Neural cell (in vitro differentiated cells): ENCODE measurements at regions not wholly inside any gene's neighbourhood (a gene's known extent, or its start where the extent isn't known, plus 50 kb on each side); places are given as distances from the start of the nearest gene placed in this dataset.

ENCODE experiments used
- H2AFZ ChIP-seq: fragments of 200-600, 300-800 bp; sonication (generic), shearing (Covaris generic); 2 replicates; pipeline ENCODE4 v1.6.0; 2014; ENCODE audit warnings: low read depth, mild to moderate bottlenecking, antibody characterized with exemption, low read length, moderate library complexity
- H3F3A ChIP-seq: fragments of 200-600 bp; shearing (Covaris generic); 2 replicates; pipeline ENCODE4 v1.6.1; 2016; ENCODE audit warnings: mild to moderate bottlenecking, moderate library complexity, mixed read lengths, antibody characterized with exemption, low read length; ENCODE audit not compliant: insufficient read depth, poor library complexity, severe bottlenecking
- H3K27ac ChIP-seq: fragments of 200-600, 300-800 bp; sonication (generic), shearing (Covaris generic); 2 replicates; pipeline ENCODE4 v1.5.1; 2014; ENCODE audit warnings: mild to moderate bottlenecking, low read length, moderate library complexity
- H3K27me3 ChIP-seq: fragments of 300-800, 200-600 bp; sonication (generic), shearing (Covaris generic); 2 replicates; pipeline ENCODE4 v1.6.0; 2014; ENCODE audit warnings: mild to moderate bottlenecking, low read depth, low read length, moderate library complexity; ENCODE audit not compliant: insufficient read depth
- H3K36me3 ChIP-seq: fragments of 300-800, 200-600 bp; sonication (generic), shearing (Covaris generic); 2 replicates; pipeline ENCODE4 v1.5.1; 2014; ENCODE audit warnings: mild to moderate bottlenecking, antibody characterized with exemption, low read length, moderate library complexity; ENCODE audit not compliant: insufficient read depth
- H3K4me2 ChIP-seq: fragments of 300-800, 200-600 bp; sonication (generic), shearing (Covaris generic); 2 replicates; pipeline ENCODE4 v1.6.0; 2014; ENCODE audit warnings: mild to moderate bottlenecking, low read length
- H3K4me3 ChIP-seq: fragments of 300-800, 200-600 bp; sonication (generic), shearing (Covaris generic); 2 replicates; pipeline ENCODE4 v1.5.1; 2014; ENCODE audit warnings: mild to moderate bottlenecking, low read length, moderate library complexity
- H3K79me2 ChIP-seq: fragments of 200-600 bp; shearing (Covaris generic); replicated peaks from 2 replicates; pipeline ENCODE4 v1.6.0; 2014; ENCODE audit warnings: mild to moderate bottlenecking, low read length, moderate library complexity; ENCODE audit not compliant: insufficient read depth
- H3K9ac ChIP-seq: fragments of 300-800, 200-600 bp; sonication (generic), shearing (Covaris generic); 2 replicates; pipeline ENCODE4 v1.6.1; 2016; ENCODE audit warnings: mild to moderate bottlenecking, low read length, mixed read lengths
- H3K9me2 ChIP-seq: fragments of 200-600 bp; shearing (Covaris generic); 2 replicates; pipeline ENCODE4 v1.6.1; 2016; ENCODE audit warnings: mild to moderate bottlenecking, low read length, mixed read lengths; ENCODE audit not compliant: insufficient read depth
- H3K9me3 ChIP-seq: fragments of 200-600, 300-800 bp; sonication (generic), shearing (Covaris generic); 2 replicates; pipeline ENCODE4 v1.6.1; 2016; ENCODE audit warnings: mild to moderate bottlenecking, mixed run types, low read length, moderate library complexity, mixed read lengths
- H4K20me1 ChIP-seq: fragments of 200-600 bp; shearing (Covaris generic); 2 replicates; pipeline ENCODE4 v1.6.1; 2016; ENCODE audit warnings: mild to moderate bottlenecking, mixed run types; ENCODE audit not compliant: insufficient read depth
- CTCF ChIP-seq: fragments of 450-650 bp; IDR thresholded peaks from 2 replicates; pipeline ENCODE4 v1.5.1; 2014; ENCODE audit warnings: antibody characterized with exemption, mild to moderate bottlenecking, moderate library complexity; ENCODE audit not compliant: poor library complexity, severe bottlenecking
- EP300 ChIP-seq: fragments of 450-650 bp; conservative IDR thresholded peaks from 2 replicates; pipeline ENCODE4 v1.6.1; 2014; ENCODE audit warnings: antibody characterized with exemption, mild to moderate bottlenecking, moderate library complexity; ENCODE audit not compliant: poor library complexity, severe bottlenecking
- EZH2 ChIP-seq: fragments of 200-600, 300-800 bp; shearing (Covaris generic), sonication (generic); IDR thresholded peaks from 2 replicates; pipeline ENCODE4 v1.6.1; 2014; ENCODE audit warnings: antibody characterized with exemption, low read length, borderline replicate concordance, mild to moderate bottlenecking; ENCODE audit not compliant: insufficient read depth, poor library complexity, severe bottlenecking
- MXI1 ChIP-seq: fragments of 450-650 bp; conservative IDR thresholded peaks from 2 replicates; pipeline ENCODE4 v1.6.1; 2014; ENCODE audit warnings: antibody characterized with exemption, mild to moderate bottlenecking; ENCODE audit not compliant: poor library complexity, severe bottlenecking
- POLR2AphosphoS5 ChIP-seq: IDR thresholded peaks from 2 replicates; pipeline ENCODE4 v1.6.1; 2012
- RAD21 ChIP-seq: fragments of 450-650 bp; conservative IDR thresholded peaks from 2 replicates; pipeline ENCODE4 v1.6.1; 2014; ENCODE audit warnings: antibody characterized with exemption, mild to moderate bottlenecking, moderate library complexity
- SMC3 ChIP-seq: fragments of 450-650 bp; conservative IDR thresholded peaks from 2 replicates; pipeline ENCODE4 v1.6.1; 2014; ENCODE audit warnings: antibody characterized with exemption, mild to moderate bottlenecking, moderate library complexity; ENCODE audit not compliant: poor library complexity
- TAF1 ChIP-seq: IDR thresholded peaks from 2 replicates; pipeline ENCODE4 v1.6.1; 2012; ENCODE audit warnings: low read depth
- TF ChIP-seq, protein P1 (sequence below): IDR thresholded peaks from 2 replicates; pipeline ENCODE4 v1.6.1; 2012; ENCODE audit warnings: borderline replicate concordance

DNA sequence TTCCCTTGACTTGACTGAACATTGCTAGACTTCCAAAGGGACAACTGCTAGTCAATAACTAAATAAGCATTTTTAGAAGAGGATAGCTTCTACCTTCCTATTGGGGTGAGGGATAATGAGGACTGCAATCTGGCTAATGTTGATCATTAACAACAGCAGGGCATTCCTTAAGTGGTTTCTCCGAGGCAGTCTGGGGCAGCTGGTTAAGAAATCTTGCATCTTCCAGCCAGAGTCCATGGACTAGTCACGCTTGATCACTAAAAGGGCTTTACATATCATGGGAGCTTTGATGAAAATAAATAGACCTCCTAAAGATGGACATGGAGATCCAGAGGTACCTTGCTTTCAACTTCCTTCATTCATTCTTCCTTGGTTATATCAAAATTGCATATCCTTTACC, 329.4 kb upstream of the ESRRG start:
- no peaks in the 10 kb centered on the region for H4K20me1 ChIP-seq
- H3K79me2 ChIP-seq, result no peaks in the 10 kb centered on the region
- no peak overlapping the region for H3K4me3 ChIP-seq
- no peaks in the 10 kb centered on the region for H3K9me2 ChIP-seq
- no peak for TF ChIP-seq MXI1
- no peak for TF ChIP-seq POLR2AphosphoS5
- no peak for TF ChIP-seq RAD21
- no peak for TF ChIP-seq CTCF
- TF ChIP-seq EP300, result no peak
- no peak for TF ChIP-seq SMC3
- TF ChIP-seq, protein P1, sequence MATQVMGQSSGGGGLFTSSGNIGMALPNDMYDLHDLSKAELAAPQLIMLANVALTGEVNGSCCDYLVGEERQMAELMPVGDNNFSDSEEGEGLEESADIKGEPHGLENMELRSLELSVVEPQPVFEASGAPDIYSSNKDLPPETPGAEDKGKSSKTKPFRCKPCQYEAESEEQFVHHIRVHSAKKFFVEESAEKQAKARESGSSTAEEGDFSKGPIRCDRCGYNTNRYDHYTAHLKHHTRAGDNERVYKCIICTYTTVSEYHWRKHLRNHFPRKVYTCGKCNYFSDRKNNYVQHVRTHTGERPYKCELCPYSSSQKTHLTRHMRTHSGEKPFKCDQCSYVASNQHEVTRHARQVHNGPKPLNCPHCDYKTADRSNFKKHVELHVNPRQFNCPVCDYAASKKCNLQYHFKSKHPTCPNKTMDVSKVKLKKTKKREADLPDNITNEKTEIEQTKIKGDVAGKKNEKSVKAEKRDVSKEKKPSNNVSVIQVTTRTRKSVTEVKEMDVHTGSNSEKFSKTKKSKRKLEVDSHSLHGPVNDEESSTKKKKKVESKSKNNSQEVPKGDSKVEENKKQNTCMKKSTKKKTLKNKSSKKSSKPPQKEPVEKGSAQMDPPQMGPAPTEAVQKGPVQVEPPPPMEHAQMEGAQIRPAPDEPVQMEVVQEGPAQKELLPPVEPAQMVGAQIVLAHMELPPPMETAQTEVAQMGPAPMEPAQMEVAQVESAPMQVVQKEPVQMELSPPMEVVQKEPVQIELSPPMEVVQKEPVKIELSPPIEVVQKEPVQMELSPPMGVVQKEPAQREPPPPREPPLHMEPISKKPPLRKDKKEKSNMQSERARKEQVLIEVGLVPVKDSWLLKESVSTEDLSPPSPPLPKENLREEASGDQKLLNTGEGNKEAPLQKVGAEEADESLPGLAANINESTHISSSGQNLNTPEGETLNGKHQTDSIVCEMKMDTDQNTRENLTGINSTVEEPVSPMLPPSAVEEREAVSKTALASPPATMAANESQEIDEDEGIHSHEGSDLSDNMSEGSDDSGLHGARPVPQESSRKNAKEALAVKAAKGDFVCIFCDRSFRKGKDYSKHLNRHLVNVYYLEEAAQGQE, result no peak
- no peak for TF ChIP-seq EZH2
- no peak overlapping the region for H3K9ac ChIP-seq
- no peak overlapping the region for H2AFZ ChIP-seq
- H3K36me3 ChIP-seq, result no peaks in the 10 kb centered on the region
- H3K9me3 ChIP-seq, result no peaks in the 10 kb centered on the region
- no peak overlapping the region for H3K4me2 ChIP-seq
- H3K27me3 ChIP-seq, result no peaks in the 10 kb centered on the region
- H3F3A ChIP-seq, result no peaks in the 10 kb centered on the region
- no peak overlapping the region for H3K27ac ChIP-seq

GRCh38 chr1:217052196-217052595, 329.0 kb upstream of the ESRRG start:
- Histone ChIP-seq H3K9ac (no peak overlapping the region), H2AFZ (no peak overlapping the region), H3K4me3 (no peak overlapping the region), H3K36me3 (no peaks in the 10 kb centered on the region), H3K79me2 (no peaks in the 10 kb centered on the region), H3K4me2 (no peak overlapping the region), H3K9me3 (no peaks in the 10 kb centered on the region), H3K9me2 (no peaks in the 10 kb centered on the region), H3K27me3 (no peaks in the 10 kb centered on the region), H4K20me1 (no peaks in the 10 kb centered on the region), H3F3A (no peaks in the 10 kb centered on the region), H3K27ac (no peak overlapping the region)
- TF ChIP-seq SMC3, result no peak
- no peak for TF ChIP-seq CTCF
- no peak for TF ChIP-seq EZH2
- no peak for TF ChIP-seq TAF1
- TF ChIP-seq POLR2AphosphoS5, result no peak
- TF ChIP-seq RAD21, result no peak
- TF ChIP-seq, protein P1, result no peak
- TF ChIP-seq EP300, result no peak
